Activated CD4-positive, alpha-beta T cell treated with anti-CD3 and anti-CD28 coated beads, Interleukin-2, amount 10 ng/mL, durations not matched to agents 24 days and 14 days (primary cell): ENCODE measurements at regions not wholly inside any gene's neighbourhood (a gene's known extent, or its start where the extent isn't known, plus 50 kb on each side); places are given as distances from the start of the nearest gene placed in this dataset.
"Not testable (repeated sequence)": the region's sequence is repeated elsewhere in the genome, so short reads cannot be mapped to it uniquely, and the experiment has no call there.

ENCODE experiments used
- DNase-seq: peaks from one replicate; pipeline ENCODE4 v3.0.0; 2022
- H3K27ac Mint-ChIP-seq: one replicate; pipeline ENCODE4 v1.8.0; 2022; ENCODE audit warnings: mild to moderate bottlenecking, mixed read lengths
- H3K27me3 Mint-ChIP-seq: one replicate; pipeline ENCODE4 v1.8.0; 2022; ENCODE audit warnings: mixed read lengths
- H3K36me3 Mint-ChIP-seq: one replicate; pipeline ENCODE4 v1.8.0; 2022; ENCODE audit warnings: low read depth, mild to moderate bottlenecking, mixed read lengths
- H3K4me1 Mint-ChIP-seq: one replicate; pipeline ENCODE4 v1.8.0; 2021; ENCODE audit warnings: mixed read lengths
- H3K4me3 Mint-ChIP-seq: one replicate; pipeline ENCODE4 v1.8.0; 2022; ENCODE audit warnings: mild to moderate bottlenecking, moderate library complexity, mixed read lengths
- H3K9me3 Mint-ChIP-seq: one replicate; pipeline ENCODE4 v1.8.0; 2021; ENCODE audit warnings: mixed read lengths
- intact Hi-C: fragments of 100-400 bp; cut with micrococcal nuclease; formaldehyde crosslinking; loops from one replicate; pipeline ENCODE4 v1.15.1; 2023

DNA sequence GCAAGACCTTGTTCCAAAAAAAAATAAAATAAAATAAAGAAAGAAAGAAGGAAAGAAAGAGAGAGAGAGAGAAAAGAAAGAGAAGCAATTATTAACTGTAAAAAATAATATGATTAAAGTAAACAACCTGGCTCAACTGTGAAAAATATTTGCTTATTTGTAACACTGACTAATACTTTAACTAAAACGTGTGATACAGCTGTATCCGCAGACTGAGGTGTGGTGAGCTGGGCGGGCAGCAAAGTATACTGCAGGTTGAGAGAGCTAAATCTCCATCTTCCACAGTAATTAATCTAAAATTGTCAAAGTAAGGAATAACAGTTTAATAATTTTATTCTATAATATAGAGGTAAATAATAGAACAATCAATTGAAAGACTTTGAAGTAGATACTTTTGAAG lies 145.5 kb upstream of the FAM241A start:
- Mint-ChIP-seq H3K4me3 (no peak overlapping the region), H3K9me3 (no peaks in the 10 kb centered on the region), H3K4me1 (no peaks in the 10 kb centered on the region), H3K36me3 (no peaks in the 10 kb centered on the region), H3K27ac (no peak overlapping the region), H3K27me3 (no peaks in the 10 kb centered on the region)
- intact Hi-C loops = no loop called here
- no peak for DNase-seq

DNA sequence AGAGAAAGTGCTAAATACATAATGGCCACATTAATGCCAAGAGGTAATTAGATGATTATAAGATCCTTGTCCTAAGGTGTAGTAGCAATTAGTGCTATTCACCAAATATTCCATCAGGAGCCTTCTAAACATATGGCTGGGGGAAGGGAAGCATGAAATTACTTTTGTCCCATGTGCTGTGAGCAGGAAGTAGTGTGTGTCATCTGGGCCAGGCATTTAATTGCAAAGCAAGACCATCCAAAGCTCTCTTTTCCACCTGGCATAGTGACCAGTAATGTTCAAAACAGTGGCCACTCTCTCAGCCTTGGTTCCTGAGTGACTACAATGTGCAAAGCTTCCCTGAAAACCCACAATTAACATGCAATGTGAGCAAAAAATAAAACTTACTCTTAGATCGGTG lies 144.2 kb upstream of the FAM241A start:
- intact Hi-C loops = no loop called here
- H3K9me3 Mint-ChIP-seq = no peaks in the 10 kb centered on the region
- H3K27me3 Mint-ChIP-seq = no peaks in the 10 kb centered on the region
- H3K36me3 Mint-ChIP-seq = no peaks in the 10 kb centered on the region
- DNase-seq = no peak
- no peak overlapping the region for H3K4me3 Mint-ChIP-seq
- H3K27ac Mint-ChIP-seq = no peak overlapping the region
- H3K4me1 Mint-ChIP-seq = no peaks in the 10 kb centered on the region

DNA sequence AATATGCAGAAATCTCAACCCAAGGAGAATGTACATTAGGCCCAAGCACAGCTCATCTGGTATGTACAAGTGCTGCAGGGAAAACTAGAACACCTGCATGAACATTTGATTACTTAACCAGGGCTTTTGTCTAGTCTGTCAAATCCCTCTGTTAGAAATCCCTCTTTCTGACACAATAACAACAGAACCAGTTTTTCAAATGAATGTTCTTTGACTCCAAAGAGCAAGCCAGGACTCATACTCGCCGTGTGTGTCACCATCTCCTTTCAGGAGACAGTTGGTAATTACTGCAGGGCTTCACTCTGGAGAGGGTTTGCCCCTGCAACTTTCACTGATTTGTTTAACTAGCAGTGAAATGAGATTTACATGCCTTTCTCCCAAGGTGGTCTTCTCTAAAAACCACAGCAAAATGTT lies 143.0 kb upstream of the FAM241A start:
- intact Hi-C loops = no loop called here
- no peaks in the 10 kb centered on the region for H3K36me3 Mint-ChIP-seq
- H3K9me3 Mint-ChIP-seq = no peaks in the 10 kb centered on the region
- H3K27ac Mint-ChIP-seq = no peak overlapping the region
- no peaks in the 10 kb centered on the region for H3K4me1 Mint-ChIP-seq
- H3K27me3 Mint-ChIP-seq = no peaks in the 10 kb centered on the region
- DNase-seq = no peak
- H3K4me3 Mint-ChIP-seq = no peak overlapping the region

DNA sequence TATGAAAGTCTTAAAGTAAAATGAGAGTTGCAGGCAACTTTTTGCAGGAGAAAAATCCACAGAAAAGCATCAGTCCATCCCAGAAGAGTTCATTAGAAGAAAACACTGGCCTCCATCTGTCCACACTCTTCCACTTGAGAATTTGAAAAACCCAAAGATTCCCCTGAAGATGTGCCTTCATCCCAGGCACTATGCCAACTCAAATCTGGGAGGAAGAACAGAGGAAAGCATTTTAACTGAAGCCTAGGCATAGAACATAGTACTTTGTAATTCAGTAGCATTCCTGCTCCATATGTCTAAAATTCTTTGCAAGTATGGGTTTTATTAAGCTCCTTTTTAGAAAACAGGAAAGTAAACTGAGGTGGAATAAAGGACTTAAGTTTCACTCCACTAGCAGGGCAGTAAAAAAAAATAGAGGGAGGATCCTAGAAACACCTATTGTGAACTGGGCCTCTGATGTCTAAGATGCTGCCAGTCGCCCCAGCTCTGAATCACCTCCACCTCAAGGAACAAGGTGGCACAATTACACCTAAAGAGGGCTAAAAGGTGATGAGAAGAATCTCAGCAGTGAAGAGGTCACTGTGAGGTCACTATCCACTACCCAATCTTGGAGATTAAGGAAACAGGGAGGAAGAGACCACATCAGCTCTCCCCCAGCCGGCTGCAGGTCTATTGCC lies 141.9 kb upstream of the FAM241A start:
- no peaks in the 10 kb centered on the region for H3K36me3 Mint-ChIP-seq
- H3K4me1 Mint-ChIP-seq = no peaks in the 10 kb centered on the region
- H3K9me3 Mint-ChIP-seq = no peaks in the 10 kb centered on the region
- no peak overlapping the region for H3K4me3 Mint-ChIP-seq
- H3K27me3 Mint-ChIP-seq = peaks cover 2% of the 10 kb centered on the region
- H3K27ac Mint-ChIP-seq = no peak overlapping the region
- DNase-seq = no peak
- intact Hi-C loops = no loop called here

DNA sequence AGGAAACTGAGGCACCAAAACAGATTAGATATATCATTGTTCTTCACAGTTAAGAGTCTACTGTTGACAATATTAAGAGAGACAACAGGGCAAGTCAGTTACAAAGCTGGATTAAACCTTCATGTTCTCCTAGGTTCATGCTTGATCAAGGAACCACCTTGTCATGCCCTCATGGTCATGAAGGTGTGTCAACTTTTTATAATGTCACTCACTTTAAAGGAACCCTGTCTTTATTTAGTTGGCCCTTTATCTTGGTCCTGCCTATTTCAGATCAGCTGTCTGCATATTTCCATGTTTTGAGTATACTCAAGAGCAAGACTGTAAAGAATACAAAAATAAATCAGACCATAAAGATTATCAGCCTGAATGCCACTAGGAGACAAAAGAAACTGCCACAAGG lies 140.2 kb upstream of the FAM241A start:
- intact Hi-C loops = no loop called here
- H3K36me3 Mint-ChIP-seq = no peaks in the 10 kb centered on the region
- H3K4me1 Mint-ChIP-seq = no peaks in the 10 kb centered on the region
- H3K27ac Mint-ChIP-seq = no peak overlapping the region
- no peak for DNase-seq
- H3K4me3 Mint-ChIP-seq = no peak overlapping the region
- H3K9me3 Mint-ChIP-seq = no peaks in the 10 kb centered on the region
- peaks cover 2% of the 10 kb centered on the region for H3K27me3 Mint-ChIP-seq

DNA sequence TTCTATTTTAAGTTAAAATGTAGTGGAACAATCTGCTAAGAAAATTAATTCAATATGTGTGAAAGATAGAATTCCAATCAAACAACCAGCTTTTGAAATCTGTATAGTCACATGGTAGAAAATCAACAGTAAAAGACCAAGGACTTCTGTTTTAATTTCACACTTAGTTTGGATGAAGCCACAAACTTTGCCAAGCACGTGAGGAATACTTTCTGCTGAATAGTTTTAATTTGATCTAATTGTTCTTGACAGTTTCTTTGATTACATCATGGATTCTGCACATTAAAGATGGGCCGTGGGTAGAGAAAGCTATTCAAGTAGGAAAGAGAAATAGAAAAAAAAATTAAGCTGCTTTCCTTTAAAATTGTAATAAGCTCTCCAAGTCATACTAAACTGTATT lies 137.9 kb upstream of the FAM241A start:
- intact Hi-C loops = no loop called here
- Mint-ChIP-seq H3K4me1 (no peaks in the 10 kb centered on the region), H3K27me3 (peaks cover 2% of the 10 kb centered on the region), H3K36me3 (no peaks in the 10 kb centered on the region), H3K9me3 (no peaks in the 10 kb centered on the region), H3K4me3 (no peak overlapping the region), H3K27ac (no peak overlapping the region)
- no peak for DNase-seq

DNA sequence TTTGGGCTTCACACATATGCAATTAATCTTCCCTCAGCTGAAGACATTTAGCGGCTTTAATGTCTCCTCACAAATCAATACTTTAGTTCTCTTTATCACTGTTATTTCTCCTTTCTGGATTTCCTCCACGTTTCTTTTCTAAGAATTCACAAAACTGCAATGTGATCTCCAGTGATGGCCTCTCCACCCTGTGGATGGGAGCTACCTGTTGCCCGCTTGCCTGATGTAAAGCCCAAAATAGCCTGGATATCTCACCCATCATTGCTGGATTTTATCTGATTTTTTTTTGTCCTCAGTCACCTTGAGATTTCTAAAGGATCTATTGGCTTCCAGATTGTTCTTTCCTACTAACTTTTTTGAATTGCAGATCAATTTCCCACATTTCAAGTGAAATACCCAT lies 129.3 kb upstream of the FAM241A start:
- Mint-ChIP-seq H3K36me3 (no peaks in the 10 kb centered on the region), H3K27me3 (peaks cover 7% of the 10 kb centered on the region), H3K4me3 (no peak overlapping the region), H3K27ac (no peak overlapping the region), H3K4me1 (no peaks in the 10 kb centered on the region), H3K9me3 (no peaks in the 10 kb centered on the region)
- DNase-seq = no peak
- intact Hi-C loops = no loop called here

DNA sequence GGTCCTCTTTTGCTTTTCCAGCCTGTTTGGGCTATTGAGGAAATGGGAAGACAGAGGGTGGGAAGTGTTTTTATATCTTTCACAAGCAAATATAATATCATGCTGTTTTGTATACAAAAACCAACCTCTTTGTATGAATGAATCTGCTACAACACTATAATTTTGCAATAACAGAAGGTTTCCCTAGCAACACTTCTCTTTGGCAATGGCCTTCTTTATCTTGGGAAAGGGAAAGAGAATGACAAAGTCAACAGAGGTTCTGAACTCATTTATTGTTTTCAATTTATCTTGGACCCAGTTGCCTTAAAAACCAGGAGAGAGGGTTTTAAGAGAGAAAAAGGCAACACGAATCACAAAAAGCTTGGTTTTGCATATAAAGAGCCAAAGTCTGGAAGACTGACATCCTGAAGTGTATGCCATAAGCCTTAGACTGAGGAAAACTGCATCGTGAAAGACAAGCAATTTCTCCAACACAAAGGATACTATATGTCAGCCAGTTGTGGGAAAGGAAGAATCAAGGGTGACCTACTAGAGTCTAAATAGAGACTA lies 121.8 kb upstream of the FAM241A start:
- no peaks in the 10 kb centered on the region for H3K4me1 Mint-ChIP-seq
- no peak overlapping the region for H3K27ac Mint-ChIP-seq
- no peak overlapping the region for H3K4me3 Mint-ChIP-seq
- H3K27me3 Mint-ChIP-seq = peaks cover 6% of the 10 kb centered on the region
- no peaks in the 10 kb centered on the region for H3K9me3 Mint-ChIP-seq
- no peak for DNase-seq
- intact Hi-C loops = no loop called here
- no peaks in the 10 kb centered on the region for H3K36me3 Mint-ChIP-seq

DNA sequence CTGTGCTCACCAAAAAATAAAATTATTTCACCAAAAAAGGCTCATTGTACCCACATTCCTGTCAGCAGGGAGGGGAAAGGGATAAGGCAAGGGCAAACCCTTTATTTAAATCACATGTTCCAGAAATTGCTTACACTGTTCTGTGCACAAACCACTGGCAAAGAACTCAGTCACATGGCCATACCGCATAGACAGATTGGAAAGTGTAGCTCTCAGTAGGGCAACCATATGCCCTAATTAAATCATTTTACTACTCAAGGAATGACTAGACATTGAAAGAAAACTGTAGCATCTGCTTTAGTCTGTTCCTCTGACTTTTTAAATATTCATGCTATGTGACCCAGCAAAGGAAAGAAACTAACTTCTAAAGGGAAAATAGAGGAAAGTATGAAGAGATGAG lies 119.2 kb upstream of the FAM241A start:
- intact Hi-C loops = no loop called here
- no peak for DNase-seq
- H3K4me3 Mint-ChIP-seq = no peak overlapping the region
- no peaks in the 10 kb centered on the region for H3K4me1 Mint-ChIP-seq
- H3K9me3 Mint-ChIP-seq = no peaks in the 10 kb centered on the region
- no peak overlapping the region for H3K27ac Mint-ChIP-seq
- H3K27me3 Mint-ChIP-seq = peaks cover 12% of the 10 kb centered on the region
- H3K36me3 Mint-ChIP-seq = no peaks in the 10 kb centered on the region

DNA sequence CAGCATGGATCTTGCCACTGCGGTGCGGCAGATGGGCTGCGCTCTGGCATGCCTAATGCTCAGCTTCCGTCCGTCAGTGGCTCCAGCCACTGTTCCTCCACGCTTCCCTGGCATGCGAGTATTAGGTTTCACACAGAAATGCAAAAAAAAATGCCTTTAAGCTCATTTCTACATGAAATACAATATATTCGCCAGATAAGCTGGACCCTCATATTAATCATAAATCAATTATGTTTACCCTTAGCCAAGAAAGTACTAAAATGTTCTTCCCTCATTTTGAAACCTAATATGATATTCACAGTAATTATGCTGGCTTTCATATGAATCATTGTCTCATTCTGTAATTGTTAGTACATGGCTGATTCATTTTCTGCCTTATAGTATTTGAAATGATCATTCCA lies 115.5 kb upstream of the FAM241A start:
- Mint-ChIP-seq H3K4me1 (no peaks in the 10 kb centered on the region), H3K4me3 (no peak overlapping the region), H3K27me3 (peaks cover 15% of the 10 kb centered on the region), H3K27ac (no peak overlapping the region), H3K9me3 (no peaks in the 10 kb centered on the region), H3K36me3 (no peaks in the 10 kb centered on the region)
- intact Hi-C loops = no loop called here
- no peak for DNase-seq

DNA sequence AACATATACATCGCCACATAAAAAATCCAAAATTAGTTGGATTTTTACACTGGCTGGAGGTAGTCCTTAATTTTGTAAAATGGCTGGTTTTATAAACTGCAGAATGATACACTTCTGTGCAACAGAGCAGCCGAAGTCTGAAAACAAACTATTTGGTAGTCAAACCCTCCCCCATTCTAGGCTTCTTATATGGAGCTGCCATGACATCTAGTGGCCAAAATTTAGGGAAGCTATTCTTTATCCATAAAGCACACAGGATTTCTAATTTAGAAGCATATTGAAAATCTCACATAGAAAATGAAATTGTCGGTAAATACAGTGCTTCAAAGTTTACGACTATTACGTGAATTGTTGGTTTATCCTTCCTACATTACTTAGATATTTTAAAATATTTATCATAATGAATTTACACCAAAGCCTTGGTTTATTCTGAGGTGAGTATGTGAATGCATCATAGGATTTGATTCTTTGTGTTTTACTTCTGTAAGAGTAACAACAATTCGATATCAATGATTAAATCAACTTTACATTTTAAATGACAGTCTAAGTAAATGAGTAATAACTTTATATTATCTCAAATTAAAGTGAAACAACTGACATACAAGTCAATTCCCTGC lies 113.4 kb upstream of the FAM241A start:
- peaks cover 15% of the 10 kb centered on the region for H3K27me3 Mint-ChIP-seq
- DNase-seq = peak; percentile 61
- intact Hi-C loops = no loop called here
- H3K4me1 Mint-ChIP-seq = no peaks in the 10 kb centered on the region
- no peak overlapping the region for H3K4me3 Mint-ChIP-seq
- no peaks in the 10 kb centered on the region for H3K9me3 Mint-ChIP-seq
- no peaks in the 10 kb centered on the region for H3K36me3 Mint-ChIP-seq
- no peak overlapping the region for H3K27ac Mint-ChIP-seq

DNA sequence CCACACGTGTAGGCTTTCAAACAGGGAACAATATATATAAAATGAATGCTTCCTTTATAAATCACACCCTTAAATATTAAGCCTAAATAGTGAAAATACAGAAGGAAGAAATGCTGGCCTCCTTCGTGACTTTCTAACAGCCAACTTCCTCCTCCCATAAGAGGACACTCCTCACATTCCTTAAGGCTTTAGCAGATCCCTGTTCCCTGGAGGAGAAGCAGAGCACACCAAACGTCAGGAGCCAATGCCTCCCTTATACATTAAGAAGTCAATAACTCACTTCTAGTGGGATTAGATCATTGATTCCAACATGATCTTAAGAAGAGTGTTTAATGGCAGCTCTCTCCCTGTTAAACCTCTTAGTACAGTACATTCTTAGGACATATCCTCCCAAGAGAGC lies 108.4 kb upstream of the FAM241A start:
- no peak for DNase-seq
- peaks cover 6% of the 10 kb centered on the region for H3K27me3 Mint-ChIP-seq
- no peaks in the 10 kb centered on the region for H3K4me1 Mint-ChIP-seq
- H3K27ac Mint-ChIP-seq = no peak overlapping the region
- H3K36me3 Mint-ChIP-seq = no peaks in the 10 kb centered on the region
- intact Hi-C loops = no loop called here
- no peaks in the 10 kb centered on the region for H3K9me3 Mint-ChIP-seq
- H3K4me3 Mint-ChIP-seq = no peak overlapping the region

DNA sequence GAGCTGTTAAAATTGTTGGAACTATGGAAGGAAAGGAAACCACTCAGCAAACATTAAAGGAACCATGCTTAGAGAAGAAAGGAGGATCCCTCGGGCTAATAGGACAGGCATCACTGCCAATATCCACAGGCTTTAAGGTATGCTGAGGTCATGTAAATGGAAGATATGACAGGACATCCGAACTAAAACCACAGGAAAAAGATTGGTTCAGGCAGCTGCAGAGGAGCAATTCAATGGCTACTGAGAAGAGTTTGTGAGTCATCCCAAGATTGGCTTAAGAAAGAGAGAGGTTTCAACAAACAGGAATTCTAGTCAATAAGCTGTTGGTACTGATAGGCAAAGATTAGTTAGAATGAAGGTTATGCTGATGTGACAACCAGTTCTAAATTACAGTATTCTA lies 106.4 kb upstream of the FAM241A start:
- H3K4me3 Mint-ChIP-seq = no peak overlapping the region
- no peaks in the 10 kb centered on the region for H3K4me1 Mint-ChIP-seq
- no peaks in the 10 kb centered on the region for H3K9me3 Mint-ChIP-seq
- no peaks in the 10 kb centered on the region for H3K36me3 Mint-ChIP-seq
- H3K27me3 Mint-ChIP-seq = peaks cover 11% of the 10 kb centered on the region
- no peak overlapping the region for H3K27ac Mint-ChIP-seq
- no peak for DNase-seq
- intact Hi-C loops = no loop called here

DNA sequence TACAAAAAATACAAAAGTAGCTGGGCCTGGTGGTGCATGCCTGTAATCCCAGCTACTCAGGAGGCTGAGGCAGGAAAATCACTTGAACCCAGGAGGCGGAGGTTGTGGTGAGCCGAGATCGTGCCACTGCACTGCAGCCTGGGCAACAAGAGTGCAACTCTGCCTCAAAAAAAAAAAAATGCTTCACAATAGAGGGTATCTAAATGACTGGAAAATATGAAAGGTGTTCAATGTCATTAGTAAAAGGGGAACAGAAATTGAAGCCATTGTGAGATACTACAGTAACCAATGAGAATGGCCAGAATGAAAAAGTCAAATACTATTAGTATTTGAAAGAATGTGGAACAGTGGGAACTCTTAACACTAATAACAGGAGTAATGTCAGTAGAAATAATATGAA lies 96.1 kb upstream of the FAM241A start:
- peaks cover 15% of the 10 kb centered on the region for H3K27me3 Mint-ChIP-seq
- H3K27ac Mint-ChIP-seq, H3K4me1 Mint-ChIP-seq, H3K36me3 Mint-ChIP-seq, intact Hi-C loops, H3K9me3 Mint-ChIP-seq, H3K4me3 Mint-ChIP-seq, DNase-seq: not testable (repeated sequence)
